Activated CD4-positive, alpha-beta T cell treated with anti-CD3 and anti-CD28 coated beads, Interleukin-2, amount 10 ng/mL, durations not matched to agents 7 days and 5 days (primary cell): ENCODE measurements at regions not wholly inside any gene's neighbourhood (a gene's known extent, or its start where the extent isn't known, plus 50 kb on each side); places are given as distances from the start of the nearest gene placed in this dataset.

Source experiments
- CTCF ChIA-PET: fragments of 350-600 bp; sonication (Branson Sonifier 250); formaldehyde crosslinking; loops from one replicate; lab custom pipeline; 2021; ENCODE audit warnings: antibody characterized with exemption; lab: Charles Lee
- POLR2A ChIA-PET: fragments of 350-600 bp; sonication (Branson Sonifier 250); formaldehyde crosslinking; loops from one replicate; lab custom pipeline; 2021; ENCODE audit warnings: antibody characterized with exemption; lab: Charles Lee
- DNase-seq: peaks from one replicate; pipeline ENCODE4 v3.0.0-alpha.2; 2020
- H3K27ac Mint-ChIP-seq: one replicate; pipeline ENCODE4 v1.8.0; 2021; ENCODE audit warnings: mild to moderate bottlenecking, moderate library complexity, mixed read lengths
- H3K27me3 Mint-ChIP-seq: one replicate; pipeline ENCODE4 v1.8.0; 2021; ENCODE audit warnings: mixed read lengths
- H3K36me3 Mint-ChIP-seq: one replicate; pipeline ENCODE4 v1.8.0; 2021; ENCODE audit warnings: low read depth, mixed read lengths
- H3K4me1 Mint-ChIP-seq: one replicate; pipeline ENCODE4 v1.8.0; 2021; ENCODE audit warnings: mixed read lengths
- H3K4me3 Mint-ChIP-seq: one replicate; pipeline ENCODE4 v1.8.0; 2021; ENCODE audit warnings: mild to moderate bottlenecking, moderate library complexity, mixed read lengths
- H3K9me3 Mint-ChIP-seq: one replicate; pipeline ENCODE4 v1.8.0; 2021; ENCODE audit warnings: mixed read lengths

- no peak for DNase-seq
- CTCF ChIA-PET, result no interaction called here
- Mint-ChIP-seq H3K4me3 (no peak overlapping the region), H3K4me1 (no peaks in the 10 kb centered on the region), H3K9me3 (peaks cover 2% of the 10 kb centered on the region), H3K27me3 (no peaks in the 10 kb centered on the region), H3K27ac (no peak overlapping the region), H3K36me3 (no peaks in the 10 kb centered on the region)
- POLR2A ChIA-PET, result no interaction called here
Measured at GRCh38 chr16:9566099-9566498, 474.7 kb downstream of the HAPSTR1 start.

- no peaks in the 10 kb centered on the region for H3K27me3 Mint-ChIP-seq
- no peaks in the 10 kb centered on the region for H3K4me1 Mint-ChIP-seq
Measured at GRCh38 chr16:9567666-9568065, 476.2 kb downstream of the HAPSTR1 start.

GRCh38 chr16:9568261-9568660 lies 476.8 kb downstream of the HAPSTR1 start:
- Mint-ChIP-seq H3K4me3 (no peak overlapping the region), H3K27ac (no peak overlapping the region), H3K36me3 (no peaks in the 10 kb centered on the region), H3K9me3 (peaks cover 2% of the 10 kb centered on the region), H3K4me1 (no peaks in the 10 kb centered on the region), H3K27me3 (no peaks in the 10 kb centered on the region)
- no peak for DNase-seq
- POLR2A ChIA-PET, result no interaction called here
- CTCF ChIA-PET, result no interaction called here

More at GRCh38 chr16:9567666-9568065, 476.2 kb downstream of the HAPSTR1 start:
- H3K9me3 Mint-ChIP-seq, result peaks cover 2% of the 10 kb centered on the region
- no peaks in the 10 kb centered on the region for H3K36me3 Mint-ChIP-seq
- ChIA-PET POLR2A (no interaction called here), CTCF (no interaction called here)
- H3K4me3 Mint-ChIP-seq, result no peak overlapping the region
- no peak for DNase-seq
- no peak overlapping the region for H3K27ac Mint-ChIP-seq

- Mint-ChIP-seq H3K27me3 (no peaks in the 10 kb centered on the region), H3K36me3 (no peaks in the 10 kb centered on the region), H3K4me1 (no peaks in the 10 kb centered on the region), H3K4me3 (no peak overlapping the region), H3K9me3 (peaks cover 2% of the 10 kb centered on the region), H3K27ac (no peak overlapping the region)
- ChIA-PET POLR2A (no interaction called here), CTCF (no interaction called here)
- DNase-seq, result no peak
Measured at GRCh38 chr16:9570521-9570920, 479.1 kb downstream of the HAPSTR1 start.

- DNase-seq, result no peak
- POLR2A ChIA-PET, result no interaction called here
- no peak overlapping the region for H3K4me3 Mint-ChIP-seq
- H3K27me3 Mint-ChIP-seq, result no peaks in the 10 kb centered on the region
- CTCF ChIA-PET, result no interaction called here
- no peaks in the 10 kb centered on the region for H3K9me3 Mint-ChIP-seq
- H3K4me1 Mint-ChIP-seq, result no peaks in the 10 kb centered on the region
- H3K27ac Mint-ChIP-seq, result no peak overlapping the region
- no peaks in the 10 kb centered on the region for H3K36me3 Mint-ChIP-seq
Measured at GRCh38 chr16:9578459-9578858, 487.0 kb downstream of the HAPSTR1 start.

GRCh38 chr16:9580025-9580424 lies 488.6 kb downstream of the HAPSTR1 start:
- Mint-ChIP-seq H3K9me3 (no peaks in the 10 kb centered on the region), H3K27ac (no peak overlapping the region), H3K4me1 (no peaks in the 10 kb centered on the region), H3K27me3 (no peaks in the 10 kb centered on the region), H3K36me3 (no peaks in the 10 kb centered on the region), H3K4me3 (no peak overlapping the region)
- no peak for DNase-seq
- ChIA-PET CTCF (no interaction called here), POLR2A (no interaction called here)

GRCh38 chr16:9593440-9593839 lies 502.0 kb downstream of the HAPSTR1 start:
- no peaks in the 10 kb centered on the region for H3K4me1 Mint-ChIP-seq
- DNase-seq, result no peak
- POLR2A ChIA-PET, result no interaction called here
- CTCF ChIA-PET, result no interaction called here
- no peak overlapping the region for H3K27ac Mint-ChIP-seq
- H3K27me3 Mint-ChIP-seq, result no peaks in the 10 kb centered on the region
- H3K9me3 Mint-ChIP-seq, result no peaks in the 10 kb centered on the region
- H3K36me3 Mint-ChIP-seq, result no peaks in the 10 kb centered on the region
- H3K4me3 Mint-ChIP-seq, result no peak overlapping the region

- Mint-ChIP-seq H3K36me3 (no peaks in the 10 kb centered on the region), H3K4me1 (no peaks in the 10 kb centered on the region), H3K4me3 (no peak overlapping the region), H3K27ac (no peak overlapping the region), H3K27me3 (no peaks in the 10 kb centered on the region), H3K9me3 (no peaks in the 10 kb centered on the region)
- ChIA-PET POLR2A (no interaction called here), CTCF (no interaction called here)
- no peak for DNase-seq
Measured at GRCh38 chr16:9594047-9594446, 502.6 kb downstream of the HAPSTR1 start.

GRCh38 chr16:9594946-9595345 lies 503.5 kb downstream of the HAPSTR1 start:
- no peaks in the 10 kb centered on the region for H3K9me3 Mint-ChIP-seq
- H3K4me3 Mint-ChIP-seq, result no peak overlapping the region
- H3K27ac Mint-ChIP-seq, result no peak overlapping the region
- DNase-seq, result no peak
- H3K27me3 Mint-ChIP-seq, result no peaks in the 10 kb centered on the region
- H3K4me1 Mint-ChIP-seq, result no peaks in the 10 kb centered on the region
- POLR2A ChIA-PET, result no interaction called here
- CTCF ChIA-PET, result no interaction called here
- no peaks in the 10 kb centered on the region for H3K36me3 Mint-ChIP-seq

GRCh38 chr16:9595393-9595792 lies 503.9 kb downstream of the HAPSTR1 start:
- H3K27me3 Mint-ChIP-seq, result no peaks in the 10 kb centered on the region
- ChIA-PET CTCF (no interaction called here), POLR2A (no interaction called here)
- H3K27ac Mint-ChIP-seq, result no peak overlapping the region
- no peak overlapping the region for H3K4me3 Mint-ChIP-seq
- DNase-seq, result no peak
- H3K4me1 Mint-ChIP-seq, result no peaks in the 10 kb centered on the region
- no peaks in the 10 kb centered on the region for H3K9me3 Mint-ChIP-seq
- no peaks in the 10 kb centered on the region for H3K36me3 Mint-ChIP-seq

- Mint-ChIP-seq H3K36me3 (no peaks in the 10 kb centered on the region), H3K9me3 (no peaks in the 10 kb centered on the region), H3K27ac (no peak overlapping the region), H3K4me3 (no peak overlapping the region), H3K27me3 (no peaks in the 10 kb centered on the region), H3K4me1 (no peaks in the 10 kb centered on the region)
- ChIA-PET POLR2A (no interaction called here), CTCF (no interaction called here)
- no peak for DNase-seq
Measured at GRCh38 chr16:9596788-9597187, 505.3 kb downstream of the HAPSTR1 start.

- no peaks in the 10 kb centered on the region for H3K27me3 Mint-ChIP-seq
- DNase-seq, result no peak
- POLR2A ChIA-PET, result no interaction called here
- H3K27ac Mint-ChIP-seq, result no peak overlapping the region
- H3K4me1 Mint-ChIP-seq, result no peaks in the 10 kb centered on the region
- no peaks in the 10 kb centered on the region for H3K36me3 Mint-ChIP-seq
- CTCF ChIA-PET, result no interaction called here
- H3K9me3 Mint-ChIP-seq, result no peaks in the 10 kb centered on the region
- H3K4me3 Mint-ChIP-seq, result no peak overlapping the region
Measured at GRCh38 chr16:9597967-9598730, 506.7 kb downstream of the HAPSTR1 start.

GRCh38 chr16:9598731-9599083 lies 507.3 kb downstream of the HAPSTR1 start:
- POLR2A ChIA-PET, result no interaction called here
- Mint-ChIP-seq H3K36me3 (no peaks in the 10 kb centered on the region), H3K9me3 (no peaks in the 10 kb centered on the region), H3K4me1 (no peaks in the 10 kb centered on the region), H3K27me3 (no peaks in the 10 kb centered on the region), H3K27ac (no peak overlapping the region), H3K4me3 (no peak overlapping the region)
- CTCF ChIA-PET, result no interaction called here
- no peak for DNase-seq

GRCh38 chr16:9599415-9600120 lies 508.1 kb downstream of the HAPSTR1 start:
- POLR2A ChIA-PET, result no interaction called here
- CTCF ChIA-PET, result no interaction called here
- Mint-ChIP-seq H3K4me3 (no peak overlapping the region), H3K27ac (no peak overlapping the region), H3K27me3 (no peaks in the 10 kb centered on the region), H3K4me1 (no peaks in the 10 kb centered on the region), H3K9me3 (no peaks in the 10 kb centered on the region), H3K36me3 (no peaks in the 10 kb centered on the region)
- no peak for DNase-seq
